ENCODE measurements at regions not wholly inside any gene's neighbourhood (a gene's known extent, or its start where the extent isn't known, plus 50 kb on each side); places are given as distances from the start of the nearest gene placed in this dataset.
A peak's percentile ranks its signal among the peaks of the same experiment; 100 is the strongest.

GRCh38 chr11:19430346-19430745 lies 189.6 kb upstream of the E2F8 start:
- Histone ChIP-seq H3K4me3 (no peak overlapping the region), H3K27me3 (peaks cover 0 to 9% (median 0%) of the 10 kb centered on the region in 9 donors), H3K27ac (no peak overlapping the region), H3K4me1 (peaks cover 0 to 18% (median 3%) of the 10 kb centered on the region in 12 donors), H3K36me3 (no peaks in the 10 kb centered on the region), H3K9me3 (no peaks in the 10 kb centered on the region)
- TF ChIP-seq POLR2A (IDR thresholded peaks at IDR 0.05) (no peak), CTCF (IDR thresholded peaks at IDR 0.05) (no peak)
- WGBS, 4 donors: 90 to 92% (median 91%) methylated on average over 7 of the region's 7 CpGs
- ATAC-seq (no peak), DNase-seq (no peak)
- intact Hi-C loops (cut with DNase I): no loop called here

- intact Hi-C loops (cut with DNase I): no loop called here
- 81 to 96% (median 95%) methylated on average over 3 of the region's 3 CpGs for WGBS, 4 donors
These were observed 188.5 kb upstream of the E2F8 start for GRCh38 chr11:19429108-19429760.

GRCh38 chr11:19428206-19429002 lies 187.7 kb upstream of the E2F8 start:
- Histone ChIP-seq H3K36me3 (no peaks in the 10 kb centered on the region), H3K27ac (no peak overlapping the region), H3K4me1 (peaks cover 0 to 17% (median 3%) of the 10 kb centered on the region in 12 donors), H3K4me3 (no peak overlapping the region), H3K9me3 (no peaks in the 10 kb centered on the region), H3K27me3 (peaks cover 0 to 9% (median 0%) of the 10 kb centered on the region in 9 donors)
- WGBS, 4 donors: 89 to 95% (median 92%) methylated on average over 8 of the region's 8 CpGs
- ATAC-seq: no peak
- DNase-seq: no peak
- TF ChIP-seq POLR2A (IDR thresholded peaks at IDR 0.05) (no peak), CTCF (IDR thresholded peaks at IDR 0.05) (no peak)
- intact Hi-C loops (cut with DNase I): no loop called here

More at GRCh38 chr11:19429108-19429760, 188.5 kb upstream of the E2F8 start:
- TF ChIP-seq POLR2A (IDR thresholded peaks at IDR 0.05): no peak
- TF ChIP-seq CTCF (IDR thresholded peaks at IDR 0.05): no peak
- H3K27me3 ChIP-seq: peaks cover 0 to 9% (median 0%) of the 10 kb centered on the region in 9 donors
- H3K4me1 ChIP-seq: peaks cover 0 to 18% (median 3%) of the 10 kb centered on the region in 12 donors
- ATAC-seq (peak in 1 of 4 donors; percentile 19), DNase-seq (no peak)
- no peaks in the 10 kb centered on the region for H3K36me3 ChIP-seq
- no peak overlapping the region for H3K27ac ChIP-seq
- H3K9me3 ChIP-seq: no peaks in the 10 kb centered on the region
- no peak overlapping the region for H3K4me3 ChIP-seq

GRCh38 chr11:19426756-19427403 lies 186.1 kb upstream of the E2F8 start:
- DNase-seq: no peak
- Histone ChIP-seq H3K27me3 (peaks cover 0 to 9% (median 0%) of the 10 kb centered on the region in 9 donors), H3K36me3 (no peaks in the 10 kb centered on the region), H3K4me1 (peaks cover 0 to 17% (median 3%) of the 10 kb centered on the region in 12 donors), H3K9me3 (no peaks in the 10 kb centered on the region), H3K4me3 (no peak overlapping the region), H3K27ac (no peak overlapping the region)
- no peak for ATAC-seq
- WGBS, 4 donors: 43 to 52% (median 50%) methylated on average over 4 of the region's 4 CpGs
- no peak for TF ChIP-seq POLR2A (IDR thresholded peaks at IDR 0.05)
- TF ChIP-seq CTCF (IDR thresholded peaks at IDR 0.05): no peak
- intact Hi-C loops (cut with DNase I): no loop called here
